HG03196 (cell line): ENCODE measurements at regions not wholly inside any gene's neighbourhood (a gene's known extent, or its start where the extent isn't known, plus 50 kb on each side); places are given as distances from the start of the nearest gene placed in this dataset.
"Not testable (repeated sequence)": the region's sequence is repeated elsewhere in the genome, so short reads cannot be mapped to it uniquely, and the experiment has no call there.

Experiments used
- ATAC-seq: cut with Tn5 transposase; IDR thresholded peaks from one replicate; pipeline ENCODE4 v1.9.1; 2021; ENCODE audit not compliant: unreplicated experiment

DNA sequence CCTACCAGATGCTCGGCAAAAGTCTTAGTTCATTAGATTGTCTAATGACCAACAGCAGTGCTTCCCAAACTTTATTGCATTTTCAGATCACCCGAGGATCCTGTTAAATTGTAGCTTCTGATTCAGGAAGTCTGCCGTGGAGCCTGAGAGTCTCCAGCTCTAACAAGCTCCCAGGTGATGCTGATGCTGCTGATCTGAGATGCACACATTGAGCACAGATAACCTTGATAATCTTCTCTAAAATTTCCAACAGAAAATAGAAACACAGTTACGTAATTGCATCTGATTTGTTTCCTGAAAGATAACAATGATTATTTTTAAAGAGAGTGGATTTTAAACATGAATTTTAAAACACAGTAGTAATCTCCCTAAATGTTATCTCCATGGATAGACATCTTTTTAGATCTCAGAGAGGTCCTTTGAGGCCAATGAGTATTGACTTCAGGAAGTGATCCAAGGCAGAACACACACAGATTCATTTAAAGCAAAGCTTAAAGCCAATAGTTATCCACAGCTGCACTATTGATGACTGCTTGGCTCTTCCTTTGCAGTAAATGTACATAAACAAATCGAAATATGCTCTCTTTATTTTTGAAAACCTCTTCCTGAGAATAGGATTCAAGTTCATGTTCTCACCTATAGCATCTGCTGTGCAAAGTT is 122.8 kb upstream of the TNPO1 start:
- no peak for ATAC-seq

GRCh38 chr5:72692651-72693442 is 123.6 kb upstream of the TNPO1 start:
- no peak for ATAC-seq

DNA sequence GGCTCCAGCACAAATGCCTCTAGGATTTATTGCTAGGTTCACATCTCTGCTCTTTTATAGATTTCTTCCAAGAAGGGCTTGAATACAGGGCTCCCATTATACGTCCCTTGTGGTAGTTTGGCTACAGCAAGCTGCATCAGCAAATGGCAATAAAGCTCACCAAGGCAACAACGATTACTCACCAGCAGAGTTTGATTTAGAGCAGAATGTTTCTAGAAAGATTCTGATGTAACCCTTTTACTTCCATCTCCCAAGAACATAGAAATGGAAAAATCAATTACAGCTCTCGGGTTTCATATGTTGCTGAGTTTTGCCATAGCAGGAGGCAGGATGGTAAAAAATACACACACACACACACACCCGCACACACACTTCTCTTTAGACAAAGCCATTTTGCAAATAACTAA is 124.2 kb upstream of the TNPO1 start:
- no peak for ATAC-seq

GRCh38 chr5:72691751-72692150 is 124.7 kb upstream of the TNPO1 start:
- no peak for ATAC-seq

DNA sequence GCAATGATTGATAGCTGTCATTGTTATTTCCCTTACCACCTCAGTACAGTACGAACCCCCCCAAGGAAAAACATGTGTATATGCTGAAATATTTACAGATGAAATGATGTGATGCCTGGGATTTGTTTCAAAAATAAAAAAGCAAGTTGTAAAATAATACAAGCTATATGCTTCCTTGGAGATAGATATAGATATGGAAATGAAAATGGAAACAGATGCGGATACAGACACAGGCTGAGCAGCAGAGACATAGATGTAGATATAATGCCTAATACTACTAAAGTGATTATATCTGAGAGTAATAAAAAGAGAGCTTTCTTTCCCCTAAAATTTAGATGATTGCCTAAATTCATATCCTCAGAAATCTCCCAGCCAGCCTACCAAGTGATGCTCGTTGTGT is 127.5 kb upstream of the TNPO1 start:
- ATAC-seq, result no peak

GRCh38 chr5:72687288-72687687 is 129.2 kb upstream of the TNPO1 start:
- no peak for ATAC-seq

- ATAC-seq, result no peak
These were observed 133.9 kb upstream of the TNPO1 start for GRCh38 chr5:72682561-72682960.

DNA sequence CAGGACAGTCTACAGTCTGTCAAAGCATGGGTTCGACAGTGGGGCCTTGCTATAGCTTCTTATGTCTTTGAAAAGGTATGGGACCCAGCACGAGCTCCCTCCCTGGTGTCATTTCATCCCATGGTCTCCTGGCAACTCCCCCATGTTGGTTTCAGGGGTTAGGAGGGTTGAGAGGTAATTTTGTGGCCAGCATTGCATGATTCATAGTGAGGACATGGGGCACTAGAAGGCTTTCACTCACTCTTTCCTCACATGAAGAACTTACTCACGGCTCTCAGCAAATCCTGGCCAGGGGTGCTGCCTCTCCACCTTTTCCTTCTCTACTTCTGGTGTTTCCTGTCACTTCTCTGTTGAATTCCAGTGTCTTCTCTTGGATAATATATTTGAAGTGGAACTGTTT is 134.7 kb upstream of the TNPO1 start:
- no peak for ATAC-seq

DNA sequence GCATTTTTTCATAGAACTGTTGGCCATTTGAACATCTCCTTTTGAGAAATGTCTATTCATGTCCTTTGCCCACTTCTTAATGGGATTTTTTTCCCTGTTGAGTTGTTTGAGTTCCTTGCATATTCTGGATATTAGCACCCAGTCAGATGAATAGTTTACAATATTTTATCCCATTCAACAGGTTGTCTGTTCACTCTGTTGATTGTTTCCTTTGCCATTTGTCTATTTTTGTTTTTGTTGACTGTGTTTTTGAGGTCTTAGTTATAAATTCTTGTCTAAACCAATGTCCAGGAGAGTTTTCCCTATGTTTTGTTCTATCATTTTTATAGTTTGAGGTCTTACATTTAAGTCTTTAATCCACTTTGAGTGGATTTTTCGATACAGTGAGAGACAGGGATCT is 139.0 kb upstream of the TNPO1 start:
- no peak for ATAC-seq

GRCh38 chr5:72676831-72677230 is 139.6 kb upstream of the TNPO1 start:
- not testable (repeated sequence) for ATAC-seq

GRCh38 chr5:72673623-72674022 is 142.8 kb upstream of the TNPO1 start:
- no peak for ATAC-seq

DNA sequence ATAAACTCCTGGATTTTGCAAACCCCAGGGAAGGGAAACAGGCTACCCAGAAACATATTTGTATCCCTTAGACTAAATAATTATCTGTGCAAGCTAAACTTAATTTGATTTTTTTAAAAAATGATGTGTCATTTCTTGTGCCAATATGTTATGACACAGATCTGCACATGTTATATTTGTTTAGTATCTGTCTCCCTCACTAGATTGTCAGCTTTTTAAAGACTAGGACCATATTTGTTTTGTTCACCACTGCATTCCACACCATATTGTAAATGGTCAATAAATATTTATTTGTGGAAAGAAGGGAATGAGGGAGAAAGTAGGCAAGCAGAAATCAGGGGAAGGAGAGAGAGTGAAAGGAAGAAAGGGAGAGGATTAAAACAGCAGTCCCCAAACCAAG is 143.3 kb upstream of the TNPO1 start:
- ATAC-seq, result no peak

DNA sequence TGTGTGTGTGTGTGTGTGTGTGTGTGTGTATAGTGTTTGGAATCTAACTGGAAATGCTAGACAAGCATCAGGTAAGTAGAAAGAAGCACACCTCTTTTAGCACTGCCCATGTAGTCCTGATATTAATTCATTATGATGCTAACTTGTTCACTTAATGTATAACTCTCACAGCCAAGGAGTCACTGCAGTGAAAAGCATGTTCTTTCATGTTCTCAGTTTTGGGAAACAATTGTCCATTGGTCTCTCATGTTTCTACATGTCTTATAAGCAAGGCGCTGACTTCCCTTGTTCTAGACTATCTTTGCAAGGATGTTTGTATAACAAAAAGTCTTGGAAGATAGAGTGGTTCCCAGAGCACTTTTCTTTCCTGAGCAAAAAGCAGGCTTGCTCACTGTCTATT is 148.8 kb upstream of the TNPO1 start:
- ATAC-seq, result no peak

- no peak for ATAC-seq
These were observed 153.5 kb upstream of the TNPO1 start for GRCh38 chr5:72662936-72663335.

DNA sequence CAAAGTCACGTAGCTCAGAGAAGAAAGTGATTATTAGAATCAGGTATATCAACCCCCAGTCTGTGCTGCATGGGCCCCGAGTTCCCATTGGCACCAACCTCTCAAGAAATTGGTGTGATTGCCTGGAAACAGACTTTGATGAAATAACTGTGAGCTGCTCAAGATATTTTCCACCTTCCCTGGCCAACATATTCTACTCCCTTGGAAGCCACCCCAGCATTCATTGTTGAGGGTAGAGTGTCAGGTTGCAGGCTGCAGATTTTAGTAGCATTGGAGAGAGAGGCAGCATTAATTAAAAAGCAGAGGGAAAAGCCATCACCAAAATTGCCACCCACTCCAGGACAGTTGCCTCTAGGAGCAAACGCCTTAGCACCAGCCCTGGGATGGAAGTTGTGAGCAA is 154.2 kb upstream of the TNPO1 start:
- no peak for ATAC-seq

- no peak for ATAC-seq
These were observed 154.2 kb upstream of the ZNF366 start for GRCh38 chr5:72661405-72661804.

DNA sequence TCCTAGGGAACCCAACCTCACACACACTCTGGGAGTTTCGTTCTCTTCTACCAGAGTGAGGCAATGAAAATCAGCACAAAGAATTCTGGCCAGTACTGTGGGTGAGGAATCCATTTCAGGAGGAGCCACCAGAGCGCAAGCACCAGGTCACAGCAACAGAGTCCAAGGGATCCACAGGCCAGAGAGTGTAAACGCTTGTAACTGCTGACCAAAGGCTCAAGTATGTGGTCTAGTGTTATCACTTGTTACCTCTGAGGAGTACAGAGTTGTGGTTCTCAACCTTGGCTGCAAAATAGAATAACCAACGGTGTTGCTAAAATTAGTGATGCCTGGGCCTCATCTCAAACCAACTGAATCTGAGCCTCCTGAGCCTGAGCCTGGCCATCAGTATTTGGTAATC is 152.5 kb upstream of the ZNF366 start:
- no peak for ATAC-seq

GRCh38 chr5:72658761-72659540 is 151.7 kb upstream of the ZNF366 start:
- no peak for ATAC-seq

- ATAC-seq, result no peak
These were observed 151.0 kb upstream of the ZNF366 start for GRCh38 chr5:72658161-72658560.

GRCh38 chr5:72656756-72657513 is 149.7 kb upstream of the ZNF366 start:
- no peak for ATAC-seq

DNA sequence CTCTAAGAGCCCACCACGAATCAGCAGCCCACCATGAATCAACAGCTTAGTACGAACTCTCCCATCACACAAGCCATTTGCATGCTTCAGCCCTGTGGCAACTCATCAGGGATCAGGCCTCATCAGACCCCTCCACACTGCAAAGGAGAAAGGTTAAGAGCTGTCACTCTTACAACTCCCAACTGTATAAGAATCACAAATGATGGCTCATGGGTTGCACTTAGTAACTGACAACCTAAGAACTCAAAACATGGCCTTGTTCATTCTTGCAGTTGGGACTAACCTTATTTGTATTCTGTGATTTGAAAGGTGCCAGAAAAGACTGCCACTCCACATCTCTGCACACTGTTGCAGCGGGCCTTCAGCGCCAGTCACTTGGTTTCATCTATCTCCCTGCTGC is 149.1 kb upstream of the ZNF366 start:
- no peak for ATAC-seq
